ENCODE measurements at regions not wholly inside any gene's neighbourhood (a gene's known extent, or its start where the extent isn't known, plus 50 kb on each side); places are given as distances from the start of the nearest gene placed in this dataset.

- no peaks in the 10 kb centered on the region for H3K27me3 ChIP-seq
- H3K9me3 ChIP-seq = no peaks in the 10 kb centered on the region
- 91% methylated on average over 4 of the region's 4 CpGs; no CpG with 5 or more reads in 1 of the 2 donors for WGBS, 2 donors (ENCODE audit: low coverage in 1 of 2)
- intact Hi-C loops (cut with DNase I; ENCODE audit: low total_unique reads) (no loop called here), in situ Hi-C loops (cut with MboI; ENCODE audit: low pct_ligation_motif_present in 1 of 4, low pct_unique_long_range_greater_than_20kb in 1 of 4, low sequenced_read_pairs in 3 of 4) (no loop called here)
- no peaks in the 10 kb centered on the region for H3K36me3 ChIP-seq
- DNase-seq = no peak
- no peak overlapping the region for H3K27ac ChIP-seq
- H3K4me1 ChIP-seq = no peaks in the 10 kb centered on the region
- no peak for TF ChIP-seq POLR2AphosphoS5 (IDR thresholded peaks at IDR 0.05)
- TF ChIP-seq POLR2A (IDR thresholded peaks at IDR 0.05) = no peak
- no peak for TF ChIP-seq EP300 (IDR thresholded peaks at IDR 0.05; ENCODE audit: low read depth)
- H3K4me3 ChIP-seq = no peak overlapping the region
These were observed 307.3 kb upstream of the DUSP10 start for GRCh38 chr1:222049176-222049575.

DNA sequence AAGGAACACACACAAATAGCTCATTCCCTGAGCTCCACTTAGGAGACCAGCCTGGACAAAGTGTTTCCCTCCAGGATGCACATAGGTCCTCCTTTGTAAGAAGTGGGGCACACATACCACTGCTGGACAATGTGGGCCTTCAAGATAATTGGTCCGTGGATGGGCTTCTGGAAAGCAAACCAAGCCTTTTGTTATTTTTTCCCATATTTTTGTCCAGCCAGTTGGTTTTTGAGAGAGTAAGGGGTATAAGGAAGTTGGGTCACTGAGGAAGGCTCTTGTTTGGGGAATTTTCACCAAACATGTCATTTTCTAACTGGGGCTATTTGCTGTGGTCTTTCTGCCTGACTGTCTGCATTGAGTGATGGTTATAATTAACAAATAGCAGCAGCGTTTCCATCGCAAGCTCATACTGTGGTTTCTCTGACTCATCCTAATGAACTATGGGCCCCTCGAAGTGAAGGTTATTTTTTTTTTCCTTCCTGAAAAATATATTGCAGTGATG lies 306.3 kb upstream of the DUSP10 start:
- Histone ChIP-seq H3K27ac (no peak overlapping the region), H3K4me1 (peaks cover 0 to 8% (median 7%) of the 10 kb centered on the region in 4 donors), H3K9me3 (no peaks in the 10 kb centered on the region), H3K36me3 (no peaks in the 10 kb centered on the region), H3K27me3 (no peaks in the 10 kb centered on the region), H3K4me3 (no peak overlapping the region)
- TF ChIP-seq EP300 (IDR thresholded peaks at IDR 0.05; ENCODE audit: low read depth) (no peak), CTCF (IDR thresholded peaks at IDR 0.05) (no peak), POLR2AphosphoS5 (IDR thresholded peaks at IDR 0.05) (no peak), POLR2A (IDR thresholded peaks at IDR 0.05) (no peak)
- 51% methylated on average over 3 to 4 of the region's 4 CpGs for WGBS, 2 donors (ENCODE audit: low coverage in 1 of 2)
- intact Hi-C loops (cut with DNase I; ENCODE audit: low total_unique reads) = no loop called here
- in situ Hi-C loops (cut with MboI; ENCODE audit: low pct_ligation_motif_present in 1 of 4, low pct_unique_long_range_greater_than_20kb in 1 of 4, low sequenced_read_pairs in 3 of 4) = no loop called here
- no peak for DNase-seq

- no peak overlapping the region for H3K4me3 ChIP-seq
- H3K27me3 ChIP-seq = no peaks in the 10 kb centered on the region
- in situ Hi-C loops (cut with MboI; ENCODE audit: low pct_ligation_motif_present in 1 of 4, low pct_unique_long_range_greater_than_20kb in 1 of 4, low sequenced_read_pairs in 3 of 4) (no loop called here), intact Hi-C loops (cut with DNase I; ENCODE audit: low total_unique reads) (no loop called here)
- no peak for DNase-seq
- H3K4me1 ChIP-seq = peaks cover 0 to 10% (median 9%) of the 10 kb centered on the region in 4 donors
- no peak overlapping the region for H3K27ac ChIP-seq
- H3K36me3 ChIP-seq = no peaks in the 10 kb centered on the region
- TF ChIP-seq CTCF (IDR thresholded peaks at IDR 0.05) (no peak), POLR2A (IDR thresholded peaks at IDR 0.05) (no peak), EP300 (IDR thresholded peaks at IDR 0.05; ENCODE audit: low read depth) (no peak), POLR2AphosphoS5 (IDR thresholded peaks at IDR 0.05) (no peak)
- WGBS, 2 donors (ENCODE audit: low coverage in 1 of 2) = 49 to 54% methylated on average over 3 of the region's 3 CpGs
- H3K9me3 ChIP-seq = no peaks in the 10 kb centered on the region
These were observed 305.5 kb upstream of the DUSP10 start for GRCh38 chr1:222047366-222047765.

DNA sequence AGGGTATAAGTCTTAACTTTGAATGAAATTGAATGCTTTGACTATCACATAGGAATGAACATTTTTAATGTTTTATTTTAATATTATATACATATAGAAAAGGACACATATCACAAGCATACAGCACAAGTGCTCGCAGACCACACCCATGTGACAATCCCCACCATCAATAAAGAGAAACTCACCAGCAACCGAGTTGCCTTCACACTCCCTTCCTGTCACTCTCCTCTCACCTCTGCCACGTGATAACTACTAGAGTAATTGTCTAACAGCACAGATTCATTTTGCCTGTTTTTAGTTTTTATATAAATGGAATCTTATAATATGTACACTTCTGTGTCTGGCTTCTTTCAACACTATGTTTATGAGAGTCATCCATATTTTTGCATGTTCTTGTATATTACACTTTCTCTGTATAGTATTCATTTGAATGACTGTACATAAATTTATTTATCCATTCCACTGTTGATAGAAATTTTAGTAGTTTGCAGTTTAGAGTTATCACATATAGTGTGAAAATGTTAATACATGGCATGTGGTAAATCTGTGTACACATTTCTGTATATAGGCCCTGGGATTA lies 304.9 kb upstream of the DUSP10 start:
- no peak overlapping the region for H3K4me3 ChIP-seq
- TF ChIP-seq CTCF (IDR thresholded peaks at IDR 0.05) (no peak), EP300 (IDR thresholded peaks at IDR 0.05; ENCODE audit: low read depth) (no peak), POLR2AphosphoS5 (IDR thresholded peaks at IDR 0.05) (no peak), POLR2A (IDR thresholded peaks at IDR 0.05) (no peak)
- in situ Hi-C loops (cut with MboI; ENCODE audit: low pct_ligation_motif_present in 1 of 4, low pct_unique_long_range_greater_than_20kb in 1 of 4, low sequenced_read_pairs in 3 of 4) (no loop called here), intact Hi-C loops (cut with DNase I; ENCODE audit: low total_unique reads) (no loop called here)
- H3K9me3 ChIP-seq = no peaks in the 10 kb centered on the region
- H3K27me3 ChIP-seq = no peaks in the 10 kb centered on the region
- DNase-seq = no peak
- H3K4me1 ChIP-seq = peaks cover 0 to 10% (median 9%) of the 10 kb centered on the region in 4 donors
- no peak overlapping the region for H3K27ac ChIP-seq
- H3K36me3 ChIP-seq = no peaks in the 10 kb centered on the region
- WGBS, 2 donors (ENCODE audit: low coverage in 1 of 2) = 53 to 71% methylated on average over 3 of the region's 3 CpGs

GRCh38 chr1:222045786-222046185 lies 303.9 kb upstream of the DUSP10 start:
- WGBS, 2 donors (ENCODE audit: low coverage in 1 of 2) = 53 to 82% methylated on average over 2 to 3 of the region's 3 CpGs

More at GRCh38 chr1:222045786-222046185, 303.9 kb upstream of the DUSP10 start:
- no peak for DNase-seq
- no peak overlapping the region for H3K4me3 ChIP-seq
- intact Hi-C loops (cut with DNase I; ENCODE audit: low total_unique reads) = no loop called here
- TF ChIP-seq POLR2A (IDR thresholded peaks at IDR 0.05) (no peak), CTCF (IDR thresholded peaks at IDR 0.05) (no peak), POLR2AphosphoS5 (IDR thresholded peaks at IDR 0.05) (no peak), EP300 (IDR thresholded peaks at IDR 0.05; ENCODE audit: low read depth) (no peak)
- H3K27me3 ChIP-seq = no peaks in the 10 kb centered on the region
- peaks cover 0 to 10% (median 9%) of the 10 kb centered on the region in 4 donors for H3K4me1 ChIP-seq
- H3K36me3 ChIP-seq = no peaks in the 10 kb centered on the region
- in situ Hi-C loops (cut with MboI; ENCODE audit: low pct_ligation_motif_present in 1 of 4, low pct_unique_long_range_greater_than_20kb in 1 of 4, low sequenced_read_pairs in 3 of 4) = no loop called here
- no peak overlapping the region for H3K27ac ChIP-seq
- H3K9me3 ChIP-seq = no peaks in the 10 kb centered on the region
